GM12892 (cell line): ENCODE measurements at regions not wholly inside any gene's neighbourhood (a gene's known extent, or its start where the extent isn't known, plus 50 kb on each side); places are given as distances from the start of the nearest gene placed in this dataset.

Experiments
- POLR2A ChIP-seq: IDR thresholded peaks from 2 replicates; pipeline ENCODE4 v1.6.1; 2011; ENCODE audit warnings: low read depth, low read length, control low read depth
- TAF1 ChIP-seq: IDR thresholded peaks from 2 replicates; pipeline ENCODE4 v1.6.1; 2011; ENCODE audit warnings: low read depth, mild to moderate bottlenecking, control low read depth, low read length, borderline replicate concordance

DNA sequence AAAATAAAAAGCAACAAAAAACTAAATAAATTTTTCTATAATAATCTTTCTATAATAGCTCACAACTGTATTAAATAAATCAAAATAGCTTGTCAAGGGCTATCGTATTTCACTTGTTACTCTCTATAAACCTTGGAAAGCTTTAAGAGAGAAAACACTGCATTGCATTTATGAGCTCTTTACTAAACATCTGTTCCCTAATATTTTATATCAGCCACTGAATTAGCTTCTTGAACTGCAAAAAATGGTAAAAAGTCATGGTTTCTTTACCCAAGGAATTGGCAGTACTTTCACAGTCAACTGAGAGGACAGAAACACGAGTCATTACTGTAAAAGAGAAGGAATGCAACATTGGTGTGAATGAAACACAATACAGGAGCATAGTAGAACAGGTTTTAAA lies 671.2 kb downstream of the PCDH18 start:
- TF ChIP-seq POLR2A = no peak
- TF ChIP-seq TAF1 = no peak
